GM12865 (cell line): ENCODE measurements at regions not wholly inside any gene's neighbourhood (a gene's known extent, or its start where the extent isn't known, plus 50 kb on each side); places are given as distances from the start of the nearest gene placed in this dataset.
A peak's percentile ranks its signal among the peaks of the same experiment; 100 is the strongest.

Source experiments
- DNase-seq: peaks from one replicate; pipeline ENCODE4 v3.0.0; 2010; ENCODE audit warnings: low read depth
- H3K4me3 ChIP-seq: 2 replicates; pipeline ENCODE4 v1.5.1; 2011; ENCODE audit warnings: mild to moderate bottlenecking, low read depth, low read length, control low read depth
- CTCF ChIP-seq: IDR thresholded peaks from 2 replicates; pipeline ENCODE4 v1.5.1; 2011; ENCODE audit warnings: low read length, control low read depth, low read depth, inconsistent platforms; ENCODE audit not compliant: insufficient read depth; ENCODE audit errors: missing control alignments

GRCh38 chr2:100627330-100628300, 64.8 kb downstream of the PDCL3 start:
- no peak overlapping the region for H3K4me3 ChIP-seq
- TF ChIP-seq CTCF = no peak
- DNase-seq = no peak

- DNase-seq = no peak
- no peak overlapping the region for H3K4me3 ChIP-seq
- TF ChIP-seq CTCF = no peak
Observed at GRCh38 chr2:100628506-100628905, 65.7 kb downstream of the PDCL3 start.

GRCh38 chr2:100629309-100629708, 66.5 kb downstream of the PDCL3 start:
- H3K4me3 ChIP-seq = no peak overlapping the region
- DNase-seq = no peak
- TF ChIP-seq CTCF = no peak

GRCh38 chr2:100630473-100630977, 67.7 kb downstream of the PDCL3 start:
- TF ChIP-seq CTCF = no peak
- H3K4me3 ChIP-seq = no peak overlapping the region
- DNase-seq = peak; percentile 31

GRCh38 chr2:100632037-100632436, 69.2 kb downstream of the PDCL3 start:
- H3K4me3 ChIP-seq = no peak overlapping the region
- no peak for TF ChIP-seq CTCF
- no peak for DNase-seq

GRCh38 chr2:100632759-100633158, 70.0 kb downstream of the PDCL3 start:
- TF ChIP-seq CTCF = no peak
- DNase-seq = no peak
- H3K4me3 ChIP-seq = no peak overlapping the region
